GM20000 (cell line): ENCODE measurements at regions not wholly inside any gene's neighbourhood (a gene's known extent, or its start where the extent isn't known, plus 50 kb on each side); places are given as distances from the start of the nearest gene placed in this dataset.
"Not testable (repeated sequence)": the region's sequence is repeated elsewhere in the genome, so short reads cannot be mapped to it uniquely, and the experiment has no call there.

Source experiments
- DNase-seq: peaks from one replicate; pipeline ENCODE4 v3.0.0; 2012; ENCODE audit warnings: low spot score

DNA sequence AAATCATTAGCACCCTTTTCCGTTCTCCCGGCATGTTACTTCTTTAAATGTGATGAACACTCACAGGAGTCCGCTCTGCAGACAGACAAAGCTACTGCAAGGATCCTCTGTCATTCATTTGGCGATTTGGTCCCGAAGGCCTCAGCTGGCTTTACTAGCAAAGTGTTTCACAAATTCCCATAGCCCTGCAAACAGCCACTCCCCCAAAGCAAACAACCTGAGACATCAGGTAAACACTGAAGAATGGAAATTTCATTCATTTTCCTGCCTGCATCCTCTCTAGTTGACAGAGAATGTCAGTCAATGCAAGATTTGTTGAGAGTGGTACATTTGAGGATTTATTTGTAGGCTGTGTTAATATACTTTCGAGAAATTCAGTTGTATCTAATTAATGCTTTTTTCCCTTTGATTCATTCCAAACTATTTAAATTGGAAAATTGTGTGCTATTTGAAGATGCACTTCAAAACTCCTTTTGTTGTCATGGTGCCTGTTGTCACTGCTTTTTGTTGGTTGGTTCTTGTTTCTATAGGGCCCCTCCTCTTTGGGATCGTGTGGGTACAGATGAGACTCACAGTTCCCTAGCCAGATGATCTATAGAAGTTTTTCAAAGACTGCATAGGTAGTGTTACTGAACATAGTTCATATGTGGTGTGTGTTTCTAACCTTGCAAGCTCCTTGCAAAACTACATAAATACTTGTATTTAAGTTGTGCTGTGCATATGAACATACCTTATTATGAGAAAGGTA, 215.7 kb upstream of the PLGLB2 start:
- not testable (repeated sequence) for DNase-seq

DNA sequence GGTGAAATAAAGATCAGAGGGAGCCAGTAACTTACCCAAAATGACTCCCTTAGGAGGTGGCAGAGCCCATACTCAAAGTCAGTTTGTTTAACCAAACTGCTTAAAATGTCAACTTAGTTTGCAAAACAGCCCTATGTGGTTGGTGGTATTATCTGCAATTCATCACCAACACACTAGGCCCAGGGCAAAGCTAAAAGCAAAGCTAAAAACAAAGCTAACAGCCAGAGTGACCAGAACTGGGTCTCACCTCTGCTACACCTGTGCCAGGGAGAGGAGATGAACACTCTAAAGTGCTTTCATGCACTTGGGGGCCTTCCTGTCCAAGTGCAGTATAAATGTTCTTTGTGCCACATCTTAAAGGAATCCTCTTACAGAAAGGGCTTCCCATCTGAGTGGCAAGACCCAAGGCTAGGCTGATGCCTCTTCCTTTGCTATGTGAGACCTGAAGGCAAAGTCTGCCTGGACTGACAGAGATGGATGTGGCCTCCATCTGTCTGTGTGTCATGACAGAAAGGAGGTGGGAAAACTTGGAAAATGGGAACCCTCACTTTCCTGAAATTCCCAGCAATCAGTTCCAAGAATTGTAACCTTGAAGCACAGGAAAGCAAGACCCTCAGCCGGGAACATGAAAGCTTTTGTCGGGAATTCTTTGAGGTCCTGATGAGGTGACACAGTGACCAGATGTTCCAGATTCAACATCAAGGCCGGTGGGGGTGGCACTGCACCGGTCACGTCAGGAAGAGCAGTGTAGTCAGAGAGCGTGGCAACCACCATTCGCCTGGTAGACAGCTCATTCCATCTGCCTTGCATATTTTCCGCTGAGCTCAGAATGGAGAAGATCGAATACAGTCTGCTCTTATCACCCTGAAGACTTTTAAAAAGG, 214.3 kb upstream of the PLGLB2 start:
- not testable (repeated sequence) for DNase-seq

DNA sequence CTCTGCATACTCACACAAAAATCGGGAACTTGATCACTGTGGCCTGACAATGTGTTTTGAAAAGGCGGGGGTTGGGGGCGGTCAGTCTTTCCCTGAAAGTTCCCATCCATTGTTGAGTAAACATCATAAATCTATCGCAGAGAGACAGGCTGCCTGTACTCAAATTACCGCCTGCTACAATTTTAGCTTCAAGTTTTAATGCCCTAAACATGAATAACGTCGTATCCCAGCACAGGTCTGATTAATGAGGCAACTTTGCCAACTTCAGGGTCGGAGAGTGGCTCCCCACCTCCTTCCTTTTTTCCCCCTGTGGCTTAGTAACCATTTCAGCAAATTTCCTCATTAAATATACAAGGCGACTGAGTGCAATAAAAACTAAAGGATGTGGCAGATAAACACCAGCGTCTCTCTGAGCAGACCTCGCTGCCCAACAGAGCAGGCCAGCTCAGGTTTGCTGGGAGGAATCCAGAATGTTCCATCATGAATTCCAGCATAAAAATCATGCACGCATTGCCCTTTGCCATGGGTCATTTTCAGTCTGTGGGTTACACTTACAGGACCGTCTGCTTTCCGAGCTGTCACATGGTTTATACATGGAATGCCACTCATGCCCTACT, 213.5 kb upstream of the PLGLB2 start:
- not testable (repeated sequence) for DNase-seq

DNA sequence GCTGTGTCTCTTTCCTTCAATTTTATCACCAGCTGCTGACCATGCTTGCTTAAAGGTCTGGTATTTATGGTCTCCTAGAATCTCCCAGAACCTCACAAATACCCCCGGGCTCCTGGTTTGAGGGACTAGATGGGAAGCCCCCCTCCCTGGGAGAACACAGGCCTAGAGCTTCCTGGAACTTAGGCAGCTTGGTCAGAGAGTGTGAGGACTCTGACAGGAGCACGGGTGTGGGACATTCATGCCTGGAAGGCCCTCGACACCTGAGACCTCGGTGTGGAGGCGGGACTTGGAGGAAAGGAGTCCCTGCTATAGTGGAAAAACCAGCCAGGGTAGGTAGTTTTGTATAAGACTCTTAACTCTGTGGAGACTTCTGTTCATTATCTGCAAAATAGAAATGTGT, 211.5 kb upstream of the PLGLB2 start:
- DNase-seq = not testable (repeated sequence)

DNA sequence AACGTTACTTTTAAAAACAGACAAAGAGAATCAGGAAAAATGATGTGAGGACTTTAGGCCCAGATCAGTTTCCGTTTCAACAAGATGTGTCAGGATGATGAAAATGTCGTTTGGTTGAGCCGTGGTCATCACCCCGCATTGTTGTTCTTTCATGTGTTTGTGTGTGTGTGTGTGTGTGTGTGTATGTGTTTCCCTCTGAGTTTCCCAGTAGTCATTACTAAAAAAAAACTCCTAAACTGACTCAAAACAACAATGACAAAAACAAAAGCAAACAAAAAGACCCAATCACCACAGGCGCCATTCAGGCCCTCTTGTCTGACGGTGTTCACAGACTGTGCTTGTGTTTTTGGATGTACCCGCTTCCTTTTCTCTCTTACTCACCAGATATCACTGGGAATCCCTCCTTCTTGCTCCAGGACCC, 210.6 kb upstream of the PLGLB2 start:
- not testable (repeated sequence) for DNase-seq

DNA sequence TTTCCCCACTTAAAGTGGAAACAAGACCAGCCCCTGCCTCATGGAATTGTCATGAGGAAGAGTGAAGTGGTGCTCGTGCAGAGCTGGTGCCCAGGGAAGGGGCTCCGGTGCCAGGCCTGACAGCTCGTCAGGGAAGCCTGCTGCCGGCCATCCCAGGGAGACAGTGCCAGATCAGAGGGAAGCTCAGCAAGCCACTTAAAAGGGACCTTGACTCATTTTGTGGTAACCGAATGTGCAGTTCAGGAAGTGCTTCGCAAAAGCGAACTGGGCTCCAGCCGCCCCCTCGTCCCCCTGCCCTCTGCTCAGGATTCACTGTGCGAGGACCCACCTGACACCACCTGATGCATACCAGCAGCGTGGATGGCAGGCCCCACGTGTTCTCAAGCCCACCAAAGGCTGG, 209.6 kb upstream of the PLGLB2 start:
- DNase-seq = not testable (repeated sequence)

DNA sequence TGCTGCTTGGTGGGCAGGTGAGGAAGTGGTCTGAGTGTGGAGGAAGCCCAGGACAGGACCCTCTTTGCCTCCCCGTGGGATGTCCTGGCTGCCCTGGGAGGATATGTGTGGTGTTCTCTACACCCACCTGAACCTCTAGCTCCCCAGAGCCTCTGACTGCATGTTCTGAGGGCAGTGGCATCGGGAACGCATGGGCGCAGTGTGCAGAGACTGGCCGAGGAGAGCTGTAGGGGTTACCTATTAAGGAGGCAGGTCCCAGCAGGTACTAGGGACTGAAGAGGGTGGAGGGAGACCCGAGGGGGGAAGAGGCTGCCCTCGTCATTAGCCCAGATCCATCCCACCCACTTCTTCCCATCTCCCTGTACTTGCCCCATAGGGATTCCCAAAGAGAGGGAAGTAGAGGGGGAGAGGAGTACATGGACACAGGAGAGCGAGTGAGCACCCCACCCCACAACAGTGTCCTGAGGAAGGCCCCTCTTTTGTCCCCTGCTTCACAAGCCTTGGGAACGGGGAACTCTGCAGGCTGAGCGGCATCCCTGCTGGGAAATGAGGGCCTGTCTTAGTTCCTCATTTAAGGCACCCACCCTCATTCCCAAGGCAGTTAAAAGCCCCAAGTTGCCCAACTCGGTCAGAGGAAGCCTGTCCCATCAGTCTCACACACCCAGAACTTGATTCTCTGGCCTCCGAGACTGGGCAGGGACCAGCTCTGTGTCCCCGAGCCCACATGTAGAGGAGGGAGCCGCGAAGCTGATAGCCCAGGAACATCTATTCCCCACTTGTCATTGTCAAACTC, 208.5 kb upstream of the PLGLB2 start:
- DNase-seq = not testable (repeated sequence)

DNA sequence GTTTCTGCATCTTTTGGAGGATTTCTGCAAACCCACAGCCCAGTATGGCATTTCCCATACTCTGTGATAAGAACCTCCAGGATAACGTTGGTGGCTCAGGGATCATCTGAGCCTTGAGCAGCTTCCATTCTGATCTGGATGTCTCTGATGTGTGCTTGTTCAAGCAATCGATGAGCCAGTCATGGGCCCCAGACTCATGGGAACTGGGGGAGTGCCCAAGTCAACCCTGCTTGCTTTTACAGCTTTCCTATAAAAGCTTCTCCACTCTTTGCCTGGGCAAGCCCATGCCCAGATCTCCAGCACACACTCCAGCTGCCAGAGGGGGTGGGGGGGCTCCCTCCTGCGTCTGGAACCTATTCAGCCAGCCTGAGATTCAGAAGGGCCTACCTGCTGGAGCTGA, 207.6 kb upstream of the PLGLB2 start:
- not testable (repeated sequence) for DNase-seq

DNA sequence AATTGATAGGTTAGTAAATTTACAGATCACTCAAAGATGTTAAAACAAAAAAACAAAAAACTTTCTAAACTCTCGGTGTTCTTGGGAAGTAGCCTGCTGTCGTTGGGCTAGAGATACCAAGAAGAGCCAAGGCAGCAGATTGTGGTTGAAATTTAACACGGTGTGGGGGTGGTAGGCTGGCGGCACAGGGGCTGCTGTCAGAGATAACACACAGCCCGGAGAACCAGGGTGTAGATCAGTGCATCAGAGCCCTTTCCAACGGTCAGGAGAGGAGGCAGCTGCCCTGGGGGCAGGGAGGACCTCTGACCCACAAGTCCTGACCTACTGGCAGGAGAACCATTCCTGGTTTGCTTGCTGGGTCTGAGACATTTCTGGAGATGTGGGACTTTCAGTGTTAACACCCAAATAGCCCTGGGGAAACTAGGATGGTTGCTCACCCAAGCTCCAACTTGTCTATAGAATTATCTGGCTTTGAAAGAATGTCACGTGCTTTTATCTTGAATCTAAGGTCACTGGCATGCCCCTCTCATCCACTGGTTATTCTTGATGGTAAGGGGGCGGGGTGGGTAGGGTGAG, 205.2 kb upstream of the PLGLB2 start:
- not testable (repeated sequence) for DNase-seq

DNA sequence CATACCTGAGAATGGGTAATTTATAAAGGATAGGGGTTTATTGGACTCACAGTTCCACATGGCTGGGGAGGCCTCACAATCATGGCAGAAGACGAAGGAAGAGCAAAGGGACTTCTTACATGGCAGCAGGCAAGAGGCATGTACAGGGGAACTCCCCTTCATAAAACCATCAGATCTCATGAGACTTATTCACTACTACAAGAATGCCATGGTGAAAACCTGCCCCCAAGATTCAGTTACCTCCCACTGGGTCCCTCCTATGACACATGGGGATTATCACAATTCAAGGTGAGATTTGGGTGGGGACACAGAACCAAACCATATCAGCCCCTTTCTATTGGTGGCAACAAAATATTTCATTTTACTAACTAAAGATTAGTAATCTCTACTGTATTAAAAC, 204.1 kb upstream of the PLGLB2 start:
- not testable (repeated sequence) for DNase-seq

DNA sequence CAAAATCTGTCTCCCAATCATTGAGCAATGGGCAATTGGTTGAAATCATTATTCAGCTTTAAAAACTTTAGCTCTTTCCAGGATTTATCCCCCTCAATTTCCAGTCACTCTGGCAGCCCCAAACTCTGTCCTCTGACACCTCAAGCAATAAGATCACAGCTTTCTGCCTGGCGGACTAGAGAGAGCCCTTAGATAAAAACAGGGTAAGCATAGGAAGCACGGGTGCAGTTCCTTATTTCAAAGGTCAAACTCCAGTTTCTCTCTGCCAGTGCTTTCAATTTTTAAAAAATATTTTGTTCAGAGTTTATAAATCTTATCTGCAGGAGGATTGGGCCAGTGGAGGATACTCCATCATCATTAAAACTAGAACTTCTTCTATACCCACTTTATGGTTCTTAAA, 200.8 kb upstream of the PLGLB2 start:
- DNase-seq = not testable (repeated sequence)

DNA sequence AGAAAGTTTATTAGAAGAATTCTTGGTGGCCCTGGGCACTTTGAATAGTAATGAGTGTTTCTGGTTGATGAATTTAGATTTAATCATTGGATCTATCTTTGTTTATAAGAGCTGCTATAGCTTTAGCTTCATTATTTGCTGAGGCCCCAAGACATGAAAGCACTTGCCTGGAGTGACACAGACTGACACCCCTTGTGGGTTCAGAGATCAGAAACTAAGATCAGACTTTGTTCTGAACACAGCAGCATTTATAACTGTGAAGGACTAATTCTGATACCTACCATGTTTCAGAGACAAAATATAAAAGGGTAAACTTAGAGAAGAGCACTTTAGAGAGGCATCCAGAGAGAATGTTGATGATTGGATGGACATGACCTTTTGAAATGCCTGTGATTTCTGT, 199.9 kb upstream of the PLGLB2 start:
- DNase-seq = not testable (repeated sequence)

DNA sequence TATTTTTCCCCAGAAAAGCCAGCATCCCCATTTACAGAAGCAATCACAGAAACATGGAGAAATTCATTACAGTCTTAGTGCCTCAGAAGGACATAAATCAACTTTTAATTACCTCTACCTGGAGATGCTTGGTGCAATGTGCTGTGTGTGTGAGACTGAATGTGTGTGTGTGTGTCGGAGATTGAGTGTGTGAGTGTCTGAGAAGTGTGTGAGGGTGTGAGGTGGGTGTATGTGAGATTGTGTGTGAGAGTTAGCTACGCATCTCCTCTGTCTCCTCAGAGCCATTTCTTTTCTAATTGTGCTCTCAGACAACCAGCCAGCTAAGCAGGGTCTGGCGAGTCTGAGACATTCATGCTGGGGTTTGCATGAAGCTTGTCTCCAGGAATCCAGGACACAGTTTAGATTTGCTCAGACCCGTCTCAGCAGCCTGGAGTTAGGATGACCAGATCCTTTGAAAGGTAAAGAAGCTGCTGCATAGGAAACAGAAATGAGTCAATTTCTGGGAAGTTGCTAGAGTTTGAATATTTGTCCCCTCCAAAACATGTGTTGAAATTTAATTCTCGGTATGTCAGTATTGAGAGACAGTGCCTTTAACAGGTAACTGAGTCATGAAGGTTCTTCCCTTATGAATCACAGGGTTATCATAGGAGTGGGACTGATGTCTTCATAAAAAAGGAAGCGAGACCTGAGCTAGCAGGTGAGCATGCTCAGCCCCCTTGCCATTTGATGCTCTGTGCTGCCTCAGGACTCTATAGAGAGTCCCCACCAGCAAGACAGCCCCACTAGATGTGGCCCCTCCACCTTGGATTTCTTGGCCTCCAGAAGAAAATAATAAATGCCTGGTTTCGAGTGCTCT, 199.0 kb upstream of the PLGLB2 start:
- not testable (repeated sequence) for DNase-seq

DNA sequence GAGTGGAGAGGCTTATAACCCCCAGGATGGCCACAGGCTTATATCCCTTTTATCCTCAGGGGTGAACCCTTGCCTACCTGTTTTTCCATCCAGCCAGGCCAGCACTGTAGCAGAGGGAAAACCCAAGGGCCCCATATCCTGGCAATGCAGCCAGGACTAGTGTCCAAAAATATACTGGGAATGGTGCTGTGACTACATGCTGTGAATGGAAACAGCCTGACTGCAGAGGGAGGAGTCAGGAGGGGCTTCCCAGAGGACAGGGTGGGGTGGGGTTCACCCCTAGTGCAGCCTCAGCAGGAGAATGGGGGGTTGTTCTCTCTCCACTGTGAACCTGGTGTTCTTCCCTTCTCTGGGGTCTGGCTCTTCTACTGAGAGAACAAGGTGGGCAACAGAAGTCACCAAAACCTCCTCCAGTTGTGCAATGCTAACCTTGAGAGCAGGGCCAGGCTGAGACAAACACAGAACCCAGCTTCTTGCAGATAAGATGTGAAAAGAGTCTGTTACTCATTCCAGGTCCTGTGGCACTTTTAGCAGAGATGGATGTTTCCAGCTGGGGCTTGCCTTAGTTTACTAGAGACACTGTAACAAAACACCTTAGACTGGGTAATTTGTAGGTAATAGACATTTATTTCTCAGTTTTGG, 198.2 kb upstream of the PLGLB2 start:
- DNase-seq = not testable (repeated sequence)

DNA sequence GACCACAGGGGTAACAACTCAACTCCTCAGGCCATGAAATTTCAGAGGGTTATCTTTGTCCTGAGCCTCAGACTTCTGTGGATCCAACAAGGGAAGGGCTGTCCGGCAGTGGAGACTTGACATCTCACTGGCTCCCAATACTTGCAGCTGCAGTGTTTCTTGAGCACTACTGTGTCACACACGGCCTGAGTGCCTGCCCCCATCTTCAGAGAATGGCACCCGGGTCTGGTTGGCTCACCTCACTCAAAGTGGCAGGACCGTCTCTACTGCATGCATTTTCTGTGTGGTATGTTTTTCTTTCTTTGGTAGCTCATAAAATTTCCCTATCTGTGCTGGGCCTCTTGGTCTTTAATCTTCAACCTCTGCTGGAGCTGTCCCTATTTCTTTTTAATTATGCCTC, 193.2 kb upstream of the PLGLB2 start:
- not testable (repeated sequence) for DNase-seq

DNA sequence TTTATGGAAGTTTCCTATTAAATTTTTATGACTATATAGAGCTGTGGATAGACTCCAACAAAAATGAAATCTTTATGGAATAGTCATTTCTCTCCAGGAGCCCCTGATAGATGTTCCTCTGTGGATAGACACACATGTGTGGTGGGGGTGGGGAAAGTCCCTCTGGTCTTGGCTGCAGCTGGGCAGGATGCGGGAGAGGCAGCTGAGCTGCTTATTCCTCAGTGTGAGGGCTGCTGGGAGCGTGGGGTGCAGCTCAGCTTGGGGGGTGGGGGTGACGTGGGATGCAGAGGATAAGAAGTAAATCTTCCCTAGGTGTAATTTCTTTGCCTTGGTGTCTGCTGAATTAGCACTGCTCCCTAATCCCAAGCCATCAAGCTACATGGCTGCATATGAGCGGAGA, 192.8 kb upstream of the PLGLB2 start:
- not testable (repeated sequence) for DNase-seq

DNA sequence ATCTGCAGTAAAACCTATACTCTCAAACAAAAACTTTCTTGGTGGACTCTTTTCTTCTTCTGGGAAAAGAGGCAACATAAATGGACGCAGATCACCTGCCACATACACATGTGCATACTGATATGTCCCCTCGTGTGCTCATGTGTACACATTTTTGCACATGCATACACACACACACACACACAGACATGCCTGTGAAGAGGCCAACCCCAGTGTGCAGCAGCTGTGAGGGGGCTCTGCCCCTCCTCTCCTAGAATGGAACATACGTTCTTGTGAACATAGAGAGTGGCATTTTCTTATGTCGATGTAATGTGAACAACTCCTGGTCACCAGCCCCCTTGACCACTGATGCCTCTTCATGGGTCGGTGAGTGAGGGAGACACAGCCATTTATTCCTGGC, 188.9 kb upstream of the PLGLB2 start:
- not testable (repeated sequence) for DNase-seq

DNA sequence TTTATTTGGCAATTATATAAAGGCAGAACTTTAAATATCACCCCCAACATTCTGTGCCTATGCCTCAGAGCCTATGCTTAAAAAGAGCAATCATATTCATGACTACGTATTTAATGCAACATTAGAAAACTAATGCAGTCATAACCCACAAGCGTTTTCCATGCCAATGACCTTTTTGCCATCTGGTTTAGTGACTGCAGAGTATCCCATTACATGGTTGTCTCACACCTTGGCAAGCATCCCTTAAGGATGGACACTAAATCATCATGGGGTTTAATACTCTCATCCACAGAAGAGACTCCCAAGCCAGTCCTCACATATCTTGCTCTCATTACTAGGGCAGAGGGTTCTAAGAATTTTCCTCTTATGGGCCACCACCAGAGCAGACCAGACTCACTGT, 188.2 kb upstream of the PLGLB2 start:
- DNase-seq = not testable (repeated sequence)

DNA sequence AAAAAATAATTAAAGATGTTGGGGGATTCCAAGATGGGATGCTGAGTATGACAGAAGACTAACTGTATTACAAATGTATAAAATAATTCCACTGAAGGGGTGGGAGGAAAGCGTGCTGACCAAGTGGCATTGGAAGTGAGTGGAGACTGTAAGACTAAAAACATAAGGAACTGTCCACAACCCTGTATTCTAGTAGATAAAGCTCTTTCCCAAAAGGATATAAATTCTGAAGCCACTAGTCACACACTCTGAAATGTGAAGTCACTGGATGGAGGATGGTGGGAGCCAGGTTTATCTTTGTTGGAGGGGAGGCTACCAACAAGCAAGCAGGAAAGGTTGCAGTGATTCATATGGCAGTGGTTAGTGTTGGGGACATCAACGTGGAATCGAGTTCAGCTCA, 182.8 kb upstream of the PLGLB2 start:
- not testable (repeated sequence) for DNase-seq

DNA sequence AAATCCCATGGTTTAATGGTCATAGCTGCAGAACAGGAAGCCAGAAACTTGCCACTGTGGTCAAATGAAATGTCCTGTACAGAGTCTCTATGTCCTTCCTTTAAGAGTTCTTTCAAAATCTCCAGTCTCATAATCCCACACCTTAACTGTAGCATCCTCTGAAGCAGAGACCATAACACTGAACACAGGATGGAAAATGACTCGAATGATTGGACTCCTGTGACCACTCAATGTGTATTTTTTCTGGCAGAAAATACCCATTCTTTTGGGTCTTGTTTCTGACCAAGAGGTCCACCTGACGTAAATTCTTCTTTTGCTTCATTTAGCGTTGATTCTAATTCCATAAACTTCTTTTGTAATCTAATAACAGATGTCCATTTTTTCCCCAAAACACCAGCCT, 181.4 kb upstream of the PLGLB2 start:
- not testable (repeated sequence) for DNase-seq
